H1 (cell line): ENCODE measurements at regions not wholly inside any gene's neighbourhood (a gene's known extent, or its start where the extent isn't known, plus 50 kb on each side); places are given as distances from the start of the nearest gene placed in this dataset.

Experiments
- CTCF ChIA-PET: fragments of 300-600 bp; sonication (Branson Sonifier 250); formaldehyde crosslinking; loops from one replicate; lab custom pipeline; 2021; ENCODE audit not compliant: partially characterized antibody; lab: Charles Lee
- POLR2A ChIA-PET: fragments of 300-600 bp; sonication (Branson Sonifier 250); formaldehyde crosslinking; loops from one replicate; lab custom pipeline; 2021; ENCODE audit warnings: inconsistent platforms; ENCODE audit not compliant: partially characterized antibody; lab: Charles Lee
- DNase-seq, 2 experiments: peaks; one replicate each; pipeline versions ENCODE4 v3.0.0 to v3.0.0-alpha.2; 2010 to 2022; ENCODE audit warnings: low spot score in 2 of 2, low read depth in 1 of 2, mixed read lengths in 1 of 2
- FAIRE-seq: peaks from 2 replicates; lab custom pipeline; 2011; peaks lifted over from hg19 to GRCh38; lab: Jason Lieb, UNC
- H2AFZ ChIP-seq: 2 replicates; pipeline ENCODE4 v1.8.1; 2012; ENCODE audit warnings: low read length, inconsistent platforms
- H2AK5ac ChIP-seq: 2 replicates; pipeline ENCODE4 v1.6.1; 2013; ENCODE audit warnings: low read depth, low read length
- H2BK120ac ChIP-seq: replicated peaks from 2 replicates; pipeline ENCODE3; 2013; ENCODE audit warnings: low read depth, low read length, inconsistent platforms
- H2BK12ac ChIP-seq: 2 replicates; pipeline ENCODE4 v1.6.1; 2013; ENCODE audit warnings: low read depth, low read length
- H2BK15ac ChIP-seq: 2 replicates; pipeline ENCODE4 v1.6.1; 2013; ENCODE audit warnings: low read length
- H2BK20ac ChIP-seq: 2 replicates; pipeline ENCODE4 v1.6.1; 2013; ENCODE audit warnings: low read length
- H2BK5ac ChIP-seq: 2 replicates; pipeline ENCODE4 v1.6.1; 2013; ENCODE audit warnings: low read depth, low read length
- H3K14ac ChIP-seq: 2 replicates; pipeline ENCODE4 v1.6.1; 2013; ENCODE audit warnings: inconsistent platforms; ENCODE audit not compliant: insufficient read length
- H3K18ac ChIP-seq: 2 replicates; pipeline ENCODE4 v1.6.1; 2013; ENCODE audit warnings: low read length; ENCODE audit errors: extremely low read depth
- H3K23ac ChIP-seq: 2 replicates; pipeline ENCODE4 v1.6.1; 2013; ENCODE audit warnings: inconsistent platforms; ENCODE audit not compliant: insufficient read length
- H3K23me2 ChIP-seq: 2 replicates; pipeline ENCODE4 v1.6.1; 2013; ENCODE audit warnings: low read depth, low read length
- H3K27ac ChIP-seq: 2 replicates; pipeline ENCODE4 v1.6.1; 2011; ENCODE audit warnings: low read depth, low read length, inconsistent platforms
- H3K27me3 ChIP-seq, 4 experiments: replicated peaks in 1 of 4; 1 replicate in 1 of 4; 2 replicates in 3 of 4; pipeline versions ENCODE4 v1.6.1 to v1.8.1; 2011 to 2013; ENCODE audit warnings: low read length in 3 of 4, mild to moderate bottlenecking in 3 of 4, inconsistent platforms in 2 of 4, mixed read lengths in 2 of 4, moderate library complexity in 1 of 4; ENCODE audit not compliant: control insufficient read depth in 3 of 4, insufficient read depth in 3 of 4; ENCODE audit errors: extremely low read depth in 1 of 4
- H3K36me3 ChIP-seq, 4 experiments: 2 replicates each; pipeline versions ENCODE4 v1.6.1 to v1.8.1; 2011 to 2013; ENCODE audit warnings: mild to moderate bottlenecking in 4 of 4, low read length in 3 of 4, moderate library complexity in 2 of 4, control low read depth in 1 of 4, inconsistent platforms in 1 of 4; ENCODE audit not compliant: insufficient read depth in 4 of 4, control insufficient read depth in 2 of 4
- H3K4ac ChIP-seq: replicated peaks from 2 replicates; pipeline ENCODE3; 2013; ENCODE audit warnings: low read length, low read depth, mixed read lengths, inconsistent platforms; ENCODE audit not compliant: insufficient read length
- H3K4me1 ChIP-seq, 4 experiments: replicated peaks in 1 of 4; 1 replicate in 1 of 4; 2 replicates in 3 of 4; pipeline versions ENCODE4 v1.6.1 to v1.8.1; 2011 to 2013; ENCODE audit warnings: low read length in 3 of 4, inconsistent platforms in 2 of 4, mixed read lengths in 1 of 4; ENCODE audit not compliant: insufficient read depth in 4 of 4, control insufficient read depth in 3 of 4
- H3K4me2 ChIP-seq, 2 experiments: 2 replicates each; pipeline versions ENCODE4 v1.6.1 to v1.8.1; 2011 to 2013; ENCODE audit warnings: low read depth in 2 of 2, low read length in 2 of 2, control low read depth in 1 of 2, inconsistent platforms in 1 of 2, mild to moderate bottlenecking in 1 of 2; ENCODE audit not compliant: insufficient read depth in 1 of 2
- H3K4me3 ChIP-seq, 4 experiments: fragments of 200-600, 300-600 bp in 1 of 4; sonication (generic), shearing (Covaris generic), sonication (Bioruptor Twin) in 1 of 4; 2 replicates each; pipeline versions ENCODE4 v1.5.1 to v1.8.1; 2011 to 2016; ENCODE audit warnings: low read length in 4 of 4, low read depth in 3 of 4, control low read depth in 2 of 4, inconsistent platforms in 2 of 4, mild to moderate bottlenecking in 2 of 4, mixed read lengths in 1 of 4, moderate library complexity in 1 of 4; ENCODE audit not compliant: insufficient read depth in 2 of 4; ENCODE audit errors: extremely low read depth in 1 of 4
- H3K56ac ChIP-seq: replicated peaks from 2 replicates; pipeline ENCODE3; 2013; ENCODE audit warnings: low read depth, mild to moderate bottlenecking, mixed read lengths, low read length, inconsistent platforms; ENCODE audit not compliant: insufficient read length
- H3K79me1 ChIP-seq: 2 replicates; pipeline ENCODE4 v1.6.1; 2013; ENCODE audit warnings: low read depth, low read length, control low read depth
- H3K79me2 ChIP-seq, 2 experiments: 2 replicates each; pipeline versions ENCODE4 v1.6.1 to v1.8.1; 2012 to 2013; ENCODE audit warnings: low read length in 2 of 2, mild to moderate bottlenecking in 2 of 2, inconsistent platforms in 1 of 2; ENCODE audit not compliant: insufficient read depth in 2 of 2, control insufficient read depth in 1 of 2
- H3K9ac ChIP-seq, 4 experiments: replicated peaks in 1 of 4; 1 replicate in 1 of 4; 2 replicates in 3 of 4; pipeline versions ENCODE4 v1.6.1 to v1.8.1; 2011 to 2013; ENCODE audit warnings: low read depth in 3 of 4, low read length in 3 of 4, control low read depth in 2 of 4, mild to moderate bottlenecking in 2 of 4, moderate library complexity in 2 of 4, inconsistent platforms in 1 of 4; ENCODE audit errors: extremely low read depth in 1 of 4
- H3K9me3 ChIP-seq, 2 experiments: 2 replicates each; pipeline versions ENCODE4 v1.6.1 to v1.8.1; 2012 to 2013; ENCODE audit warnings: mild to moderate bottlenecking in 2 of 2, moderate library complexity in 2 of 2, control low read depth in 1 of 2, inconsistent platforms in 1 of 2, low read depth in 1 of 2, low read length in 1 of 2, mixed read lengths in 1 of 2; ENCODE audit not compliant: insufficient read depth in 2 of 2
- H4K20me1 ChIP-seq, 2 experiments: replicated peaks in 1 of 2; 2 replicates each; pipeline versions ENCODE3 to v1.8.1; 2011 to 2013; ENCODE audit warnings: inconsistent platforms in 2 of 2, low read length in 2 of 2, mild to moderate bottlenecking in 1 of 2; ENCODE audit not compliant: insufficient read depth in 2 of 2, control insufficient read depth in 1 of 2
- H4K5ac ChIP-seq: 2 replicates; pipeline ENCODE4 v1.6.1; 2013; ENCODE audit warnings: low read length, low read depth, mixed read lengths, inconsistent platforms; ENCODE audit not compliant: insufficient read length
- H4K8ac ChIP-seq: 2 replicates; pipeline ENCODE4 v1.8.0; 2013; ENCODE audit warnings: mild to moderate bottlenecking, moderate library complexity, low read length, inconsistent platforms; ENCODE audit not compliant: insufficient read depth; ENCODE audit errors: extremely low read depth
- H4K91ac ChIP-seq: replicated peaks from 2 replicates; pipeline ENCODE3; 2013; ENCODE audit warnings: low read length, mixed read lengths, inconsistent platforms; ENCODE audit not compliant: insufficient read length
- ATF2 ChIP-seq: IDR thresholded peaks from 2 replicates; pipeline ENCODE4 v1.6.1; 2012; ENCODE audit warnings: low read length, inconsistent platforms
- HDAC2 ChIP-seq, 2 experiments: fragments of 300-600 bp in 1 of 2; sonication (generic) in 1 of 2; IDR thresholded peaks; 2 replicates each; pipeline ENCODE4 v1.6.1; 2011 to 2012; ENCODE audit warnings: low read depth in 2 of 2, low read length in 2 of 2, mild to moderate bottlenecking in 2 of 2, moderate library complexity in 2 of 2, borderline replicate concordance in 1 of 2, inconsistent platforms in 1 of 2
- HDAC6 ChIP-seq: IDR thresholded peaks from one replicate; pipeline ENCODE4 v1.7.1; 2012; ENCODE audit warnings: low read depth, mild to moderate bottlenecking, inconsistent platforms, low read length, moderate library complexity
- JUND ChIP-seq: IDR thresholded peaks from 2 replicates; pipeline ENCODE4 v1.6.1; 2011; ENCODE audit warnings: mild to moderate bottlenecking, improper control_type of control experiment, low read length
- POU5F1 ChIP-seq: IDR thresholded peaks from 2 replicates; pipeline ENCODE4 v1.6.1; 2011; ENCODE audit warnings: low read depth, mild to moderate bottlenecking, low read length, moderate library complexity
- RAD21 ChIP-seq, 2 experiments: IDR thresholded peaks in 1 of 2; conservative IDR thresholded peaks in 1 of 2; 2 replicates each; pipeline ENCODE4 v1.6.1; 2011; ENCODE audit warnings: low read depth in 2 of 2, low read length in 2 of 2, improper control_type of control experiment in 1 of 2, inconsistent platforms in 1 of 2, mild to moderate bottlenecking in 1 of 2, moderate library complexity in 1 of 2
- SAP30 ChIP-seq: fragments of 300-600 bp; sonication (generic); IDR thresholded peaks from 2 replicates; pipeline ENCODE4 v1.7.1; 2012; ENCODE audit warnings: low read length, moderate library complexity, mild to moderate bottlenecking, inconsistent platforms; ENCODE audit not compliant: insufficient read depth, insufficient replicate concordance
- SP1 ChIP-seq: IDR thresholded peaks from 2 replicates; pipeline ENCODE4 v1.6.1; 2011; ENCODE audit warnings: low read depth, low read length
- TBP ChIP-seq: IDR thresholded peaks from 2 replicates; pipeline ENCODE4 v1.6.1; 2011; ENCODE audit warnings: low read depth, low read length, improper control_type of control experiment
- USF2 ChIP-seq: IDR thresholded peaks from 2 replicates; pipeline ENCODE4 v1.6.1; 2011; ENCODE audit warnings: low read length, improper control_type of control experiment
- YY1 ChIP-seq: IDR thresholded peaks from 2 replicates; pipeline ENCODE4 v1.6.1; 2011; ENCODE audit warnings: low read depth, mild to moderate bottlenecking, low read length
- WGBS, 2 experiments: shearing (Covaris generic) in 1 of 2; methylation state at CpG; one replicate each; pipeline versions ENCODE4 v1.1.6 to v1.1.7; 2013 to 2015; ENCODE audit warnings: low lambda C conversion rate in 2 of 2, mixed read lengths in 2 of 2, inconsistent platforms in 1 of 2, low coverage in 1 of 2, missing lambda C conversion rate in 1 of 2; ENCODE audit not compliant: insufficient replicate concordance in 2 of 2, insufficient coverage in 1 of 2, insufficient read length in 1 of 2; ENCODE audit errors: extremely low coverage in 1 of 2, missing lambda C conversion rate in 1 of 2; 5-methylcytosine and 5-hydroxymethylcytosine counted together

GRCh38 chr22:48347311-48347710, 1480.4 kb downstream of the BRD1 start:
- Histone ChIP-seq H3K18ac (no peak overlapping the region), H3K36me3 (no peaks in the 10 kb centered on the region; a peak in 1 of 8 replicates), H2BK5ac (no peak overlapping the region), H3K56ac (no peak overlapping the region), H2AK5ac (no peak overlapping the region), H4K8ac (no peak overlapping the region; the same call in 1 of the 2 replicates), H3K4me1 (peaks cover 0 to 2% (median 0%) of the 10 kb centered on the region in 4 experiments; a peak in 2 of 7 replicates), H3K9ac (no peak overlapping the region), H2AFZ (no peak overlapping the region), H3K27ac (no peak overlapping the region), H3K79me2 (no peaks in the 10 kb centered on the region), H4K91ac (no peak overlapping the region), H4K20me1 (peaks cover 0 to 4% of the 10 kb centered on the region in 2 experiments), H3K23ac (no peak overlapping the region), H2BK120ac (no peak overlapping the region), H3K4ac (no peak overlapping the region), H4K5ac (no peak overlapping the region), H3K9me3 (no peaks in the 10 kb centered on the region), H3K79me1 (no peaks in the 10 kb centered on the region), H2BK20ac (no peak overlapping the region), H3K27me3 (peaks cover 0 to 8% (median 4%) of the 10 kb centered on the region in 4 experiments; a peak in 3 of 7 replicates), H2BK15ac (no peak overlapping the region), H3K14ac (no peak overlapping the region), H2BK12ac (no peak overlapping the region), H3K4me3 (no peak overlapping the region), H3K4me2 (no peak overlapping the region), H3K23me2 (peaks cover 7% of the 10 kb centered on the region; the same call in 1 of the 2 replicates)
- CTCF ChIA-PET = no interaction called here
- POLR2A ChIA-PET = no interaction called here
- no peak for FAIRE-seq
- 92% methylated on average over 9 of the region's 9 CpGs; no CpG with 5 or more reads in 1 of the 2 experiments for WGBS, 2 experiments
- DNase-seq = no peak
- TF ChIP-seq JUND = no peak
- TF ChIP-seq YY1 = no peak
- no peak for TF ChIP-seq SAP30
- no peak for TF ChIP-seq ATF2
- TF ChIP-seq POU5F1 = no peak
- no peak for TF ChIP-seq HDAC6
- TF ChIP-seq HDAC2 (IDR thresholded peaks at IDR 0.05; ENCODE audit: borderline replicate concordance in 1 of 2, low read depth in 2 of 2, low read length in 2 of 2) = no peak
- no peak for TF ChIP-seq SP1
- TF ChIP-seq TBP = no peak
- no peak for TF ChIP-seq RAD21 (IDR thresholded peaks at IDR 0.05 in 1 of 2, conservative IDR thresholded peaks at IDR 0.05 in 1 of 2; ENCODE audit: low read depth in 2 of 2, low read length in 2 of 2)
- no peak for TF ChIP-seq USF2
